K562 (cell line): ENCODE measurements at regions not wholly inside any gene's neighbourhood (a gene's known extent, or its start where the extent isn't known, plus 50 kb on each side); places are given as distances from the start of the nearest gene placed in this dataset.

Experiments
- ATAC-seq: fragments of 200-7000 bp; cut with Tn5 transposase; 3 replicates; pipeline ENCODE4 v1.9.1; 2020; ENCODE audit warnings: moderate library complexity
- BruUV-seq: library from RNA; stranded (reverse); fragments of 400-500 nt; replicated peaks from 2 replicates; lab custom pipeline; 2021; lab: Mats Ljungman, UMichigan
- CTCF ChIA-PET: fragments of 300-600 bp; formaldehyde crosslinking; extraction: SDS; loops from one replicate; lab custom pipeline; 2021; ENCODE audit warnings: low intra/inter-chr PET ratio; lab: Yijun Ruan, JAX
- POLR2A ChIA-PET: fragments of 300-600, 350-650 bp; sonication (Branson Sonifier 250); formaldehyde crosslinking; extraction: SDS; loops from one replicate; lab custom pipeline; 2021; ENCODE audit warnings: antibody characterized with exemption, inconsistent platforms; lab: Yijun Ruan, JAX
- DNase-seq, 4 experiments: peaks; one replicate each; pipeline versions ENCODE4 v3.0.0 to v3.0.0-alpha.2; 2011 to 2018; ENCODE audit warnings: low spot score in 3 of 4, mixed read lengths in 3 of 4; ENCODE audit errors: extremely low read depth in 1 of 4
- FAIRE-seq: peaks from 2 replicates; lab custom pipeline; 2011; peaks lifted over from hg19 to GRCh38; lab: Jason Lieb, UNC
- H2AFZ ChIP-seq: 2 replicates; pipeline ENCODE4 v1.6.0; 2011; ENCODE audit warnings: low read depth, low read length, control low read depth, inconsistent platforms
- H3K27ac ChIP-seq: fragments of 200-600 bp; 3 replicates; pipeline ENCODE4 v1.8.0; 2011; ENCODE audit warnings: low read depth, mild to moderate bottlenecking, control low read depth, inconsistent platforms, low read length, moderate library complexity, mixed read lengths; ENCODE audit errors: extremely low read depth
- H3K27me3 ChIP-seq, 2 experiments: fragments of 300-600 bp in 1 of 2; 2 replicates in 1 of 2; 3 replicates in 1 of 2; pipeline versions ENCODE4 v1.6.0 to v1.8.0; 2011; ENCODE audit warnings: inconsistent platforms in 2 of 2, low read length in 2 of 2, mild to moderate bottlenecking in 1 of 2, mixed read lengths in 1 of 2, moderate library complexity in 1 of 2; ENCODE audit not compliant: control insufficient read depth in 2 of 2, insufficient read depth in 2 of 2
- H3K36me3 ChIP-seq: fragments of 300-600 bp; 3 replicates; pipeline ENCODE4 v1.8.0; 2011; ENCODE audit warnings: mild to moderate bottlenecking, low read length, inconsistent platforms; ENCODE audit not compliant: control insufficient read depth, insufficient read depth
- H3K4me1 ChIP-seq, 2 experiments: fragments of 200-600 bp in 1 of 2; replicated peaks in 1 of 2; 2 replicates in 1 of 2; 3 replicates in 1 of 2; pipeline versions ENCODE4 v1.5.1 to v1.8.0; 2011; ENCODE audit warnings: inconsistent platforms in 2 of 2, low read length in 2 of 2, mild to moderate bottlenecking in 1 of 2, mixed read lengths in 1 of 2, moderate library complexity in 1 of 2; ENCODE audit not compliant: control insufficient read depth in 2 of 2, insufficient read depth in 2 of 2
- H3K4me2 ChIP-seq: 2 replicates; pipeline ENCODE4 v1.6.1; 2011; ENCODE audit warnings: low read length, control low read depth, inconsistent platforms, mixed read lengths; ENCODE audit not compliant: insufficient read depth
- H3K4me3 ChIP-seq: fragments of 200-600 bp; sonication (generic), shearing (Covaris generic); 2 replicates; pipeline ENCODE4 v1.5.1; 2016; ENCODE audit warnings: control low read depth, inconsistent platforms
- H3K79me2 ChIP-seq: fragments of 200-600 bp; 3 replicates; pipeline ENCODE4 v1.8.0; 2011; ENCODE audit warnings: low read length, inconsistent platforms; ENCODE audit not compliant: control insufficient read depth, insufficient read depth
- H3K9ac ChIP-seq, 2 experiments: 2 replicates each; pipeline versions ENCODE4 v1.6.0 to v1.6.1; 2011; ENCODE audit warnings: low read depth in 2 of 2, low read length in 2 of 2, control low read depth in 1 of 2, inconsistent platforms in 1 of 2, mild to moderate bottlenecking in 1 of 2, mixed read lengths in 1 of 2; ENCODE audit not compliant: insufficient read depth in 1 of 2
- H3K9me1 ChIP-seq: one replicate; pipeline ENCODE4 v1.6.0; 2011; ENCODE audit warnings: inconsistent platforms, mild to moderate bottlenecking, low read length, moderate library complexity; ENCODE audit not compliant: control insufficient read depth, insufficient read depth
- H3K9me3 ChIP-seq: replicated peaks from 2 replicates; pipeline ENCODE4 v1.5.1; 2011; ENCODE audit warnings: low read depth, low read length, inconsistent platforms; ENCODE audit not compliant: control insufficient read depth, insufficient read depth
- H4K20me1 ChIP-seq: replicated peaks from 2 replicates; pipeline ENCODE4 v1.6.1; 2011; ENCODE audit warnings: low read length, inconsistent platforms, mixed read lengths; ENCODE audit not compliant: control insufficient read depth, insufficient read depth
- CTCF ChIP-seq, 3 experiments: IDR thresholded peaks in 2 of 3; conservative IDR thresholded peaks in 1 of 3; 2 replicates each; pipeline ENCODE4 v1.5.1; 2011 to 2012; ENCODE audit warnings: low read length in 3 of 3, mild to moderate bottlenecking in 3 of 3, control low read depth in 2 of 3, improper control_type of control experiment in 1 of 3, inconsistent platforms in 1 of 3, low read depth in 1 of 3, mixed read lengths in 1 of 3, moderate library complexity in 1 of 3; ENCODE audit not compliant: insufficient read depth in 2 of 3
- HDAC8 ChIP-seq: fragments of 450-650 bp; IDR thresholded peaks from 2 replicates; pipeline ENCODE4 v1.6.1; 2016; ENCODE audit warnings: mild to moderate bottlenecking, missing genetic modification characterization, moderate library complexity, missing compliant biosample characterization
- KHSRP ChIP-seq: fragments of 450-650 bp; IDR thresholded peaks from 2 replicates; pipeline ENCODE4 v1.6.1; 2017
- NR2F6 ChIP-seq: fragments of 450-650 bp; formaldehyde crosslinking; IDR thresholded peaks from 2 replicates; pipeline ENCODE4 v1.4.0; 2020; ENCODE audit warnings: mild to moderate bottlenecking
- RAD21 ChIP-seq, 2 experiments: fragments of 250-450 bp in 1 of 2; fragments of 450-650 bp in 1 of 2; sonication (Bioruptor Pico) in 1 of 2; formaldehyde crosslinking in 1 of 2; IDR thresholded peaks in 1 of 2; conservative IDR thresholded peaks in 1 of 2; 2 replicates each; pipeline versions ENCODE4 v1.4.0 to v1.8.0; 2020 to 2022; ENCODE audit warnings: mild to moderate bottlenecking in 2 of 2, moderate library complexity in 1 of 2
- SPI1 ChIP-seq: IDR thresholded peaks from 2 replicates; pipeline ENCODE4 v1.6.1; 2011; ENCODE audit warnings: low read depth, low read length, control low read depth, borderline replicate concordance
- SRF ChIP-seq, 2 experiments: fragments of 250-450, 450-650 bp in 1 of 2; sonication (Bioruptor Pico) in 1 of 2; sonication (generic) in 1 of 2; formaldehyde crosslinking; IDR thresholded peaks; 2 replicates each; pipeline versions ENCODE4 v1.5.0 to v1.5.1; 2020 to 2022; ENCODE audit warnings: mild to moderate bottlenecking in 1 of 2, missing genetic modification reagents in 1 of 2
- STAT5B ChIP-seq: fragments of 250-450 bp; sonication (Bioruptor Pico); IDR thresholded peaks from 2 replicates; pipeline ENCODE4 v1.8.0; 2021; ENCODE audit warnings: mild to moderate bottlenecking, inconsistent platforms
- TAF15 ChIP-seq: fragments of 200-400 bp; formaldehyde crosslinking; IDR thresholded peaks from 2 replicates; pipeline ENCODE4 v1.6.1; 2017; ENCODE audit warnings: mild to moderate bottlenecking, low read depth, low read length, moderate library complexity
- TAL1 ChIP-seq: fragments of 450-650 bp; IDR thresholded peaks from 2 replicates; pipeline ENCODE4 v1.6.1; 2016; ENCODE audit warnings: mild to moderate bottlenecking
- ZBTB11 ChIP-seq, 3 experiments: fragments of 200-800 bp in 1 of 3; fragments of 250-450 bp in 1 of 3; fragments of 450-650 bp in 1 of 3; sonication (Bioruptor Pico) in 1 of 3; sonication (Bioruptor generic) in 1 of 3; formaldehyde crosslinking in 1 of 3; IDR thresholded peaks; 2 replicates each; pipeline versions ENCODE4 v1.6.1 to v1.8.0; 2016 to 2022; ENCODE audit warnings: mild to moderate bottlenecking in 2 of 3, missing genetic modification characterization in 2 of 3, missing compliant biosample characterization in 1 of 3, moderate library complexity in 1 of 3
- ZNF134 ChIP-seq: fragments of 250-450 bp; sonication (Bioruptor Pico); conservative IDR thresholded peaks from 2 replicates; pipeline ENCODE4 v1.4.0; 2020
- ZNF184 ChIP-seq: sonication (generic); formaldehyde crosslinking; IDR thresholded peaks from 2 replicates; pipeline ENCODE4 v1.5.0; 2020; ENCODE audit warnings: missing genetic modification reagents
- ZNF395 ChIP-seq: fragments of 200-800 bp; sonication (Bioruptor generic); IDR thresholded peaks from 2 replicates; pipeline ENCODE4 v1.6.1; 2017; ENCODE audit warnings: missing genetic modification characterization, missing compliant biosample characterization
- ZNF507 ChIP-seq: conservative IDR thresholded peaks from 2 replicates; pipeline ENCODE4 v1.6.1; 2017; ENCODE audit warnings: missing genetic modification characterization, missing compliant biosample characterization
- ZNF76 ChIP-seq: fragments of 250-450 bp; sonication (Bioruptor Pico); IDR thresholded peaks from 2 replicates; pipeline ENCODE4 v1.4.0; 2020; ENCODE audit warnings: mild to moderate bottlenecking, moderate library complexity, borderline replicate concordance
- in situ Hi-C: fragments of 300-500 bp; cut with MboI; formaldehyde crosslinking; loops from 4 replicates; pipeline ENCODE4 v1.15.0; 2018; ENCODE audit warnings: inconsistent platforms, mixed read lengths
- intact Hi-C: fragments of 100-400 bp; cut with micrococcal nuclease; formaldehyde crosslinking; loops from 2 replicates; pipeline ENCODE4 v1.14.2; 2022

- in situ Hi-C loops, result no loop called here
- ATAC-seq (no peak), DNase-seq (peak in 2 of 4 experiments; percentile 5 to 11), FAIRE-seq (no peak)
- no TSS peak for BruUV-seq
- CTCF ChIA-PET, result no interaction called here
- Histone ChIP-seq H3K9ac (no peak overlapping the region), H3K4me1 (no peaks in the 10 kb centered on the region), H2AFZ (no peak overlapping the region), H3K27ac (no peak overlapping the region), H4K20me1 (no peaks in the 10 kb centered on the region), H3K27me3 (no peaks in the 10 kb centered on the region; a peak in 3 of 5 replicates), H3K36me3 (no peaks in the 10 kb centered on the region), H3K9me1 (no peaks in the 10 kb centered on the region), H3K4me2 (no peak overlapping the region), H3K4me3 (no peak overlapping the region), H3K9me3 (no peaks in the 10 kb centered on the region), H3K79me2 (no peaks in the 10 kb centered on the region)
- intact Hi-C loops, result loop anchor here (10.0 kb wide), 1 partner anchor 467 kb away; no protein-coding TSS in a partner anchor
- POLR2A ChIA-PET, result no interaction called here
- TF ChIP-seq STAT5B (CRISPR knock-in tag), result no peak
- no peak for TF ChIP-seq ZNF134 (CRISPR knock-in tag)
- TF ChIP-seq ZNF76 (CRISPR knock-in tag), result no peak
- no peak for TF ChIP-seq ZNF395 (CRISPR knock-in tag)
- TF ChIP-seq ZBTB11 (CRISPR knock-in tag; IDR thresholded peaks at IDR 0.05), result no peak
- no peak for TF ChIP-seq SPI1
- no peak for TF ChIP-seq NR2F6 (CRISPR knock-in tag)
- peak; percentile 7 to 49 (median 30); a peak in 3 of 6 replicates for TF ChIP-seq CTCF (IDR thresholded peaks at IDR 0.05 in 2 of 3, conservative IDR thresholded peaks at IDR 0.05 in 1 of 3; ENCODE audit: insufficient read depth in 2 of 3, low read depth in 1 of 3, low read length in 3 of 3)
- no peak for TF ChIP-seq KHSRP
- no peak for TF ChIP-seq TAL1
- no peak for TF ChIP-seq TAF15
- no peak for TF ChIP-seq ZNF507
- TF ChIP-seq SRF (CRISPR knock-in tag; IDR thresholded peaks at IDR 0.05), result no peak
- no peak for TF ChIP-seq ZNF184 (CRISPR knock-in tag)
- peak; percentile 57 to 70 for TF ChIP-seq RAD21 (CRISPR knock-in tag; conservative IDR thresholded peaks at IDR 0.05 in 1 of 2, IDR thresholded peaks at IDR 0.05 in 1 of 2)
- no peak for TF ChIP-seq HDAC8
These were observed 152.7 kb downstream of the CD47 start for GRCh38 chr3:107938143-107938542.
